Activated CD8-positive, alpha-beta T cell treated with anti-CD3 and anti-CD28 coated beads for 36 hours (primary cell): ENCODE measurements at regions not wholly inside any gene's neighbourhood (a gene's known extent, or its start where the extent isn't known, plus 50 kb on each side); places are given as distances from the start of the nearest gene placed in this dataset.

ENCODE experiments used
- ATAC-seq: fragments of 200-7000 bp; cut with Tn5 transposase; one replicate; pipeline ENCODE4 v1.10.0; 2021; ENCODE audit warnings: mild to moderate bottlenecking, moderate library complexity
- CTCF ChIA-PET: fragments of 350-600 bp; sonication (Branson Sonifier 250); formaldehyde crosslinking; loops from one replicate; lab custom pipeline; 2021; ENCODE audit warnings: antibody characterized with exemption; lab: Charles Lee
- POLR2A ChIA-PET: fragments of 350-600 bp; sonication (Branson Sonifier 250); formaldehyde crosslinking; loops from one replicate; lab custom pipeline; 2021; ENCODE audit warnings: antibody characterized with exemption; lab: Charles Lee
- DNase-seq: peaks from one replicate; pipeline ENCODE4 v3.0.0-alpha.2; 2020
- H3K27ac Mint-ChIP-seq: one replicate; pipeline ENCODE4 v1.8.0; 2021; ENCODE audit warnings: mild to moderate bottlenecking, mixed read lengths
- H3K27me3 Mint-ChIP-seq: one replicate; pipeline ENCODE4 v1.8.0; 2021; ENCODE audit warnings: mixed read lengths
- H3K36me3 Mint-ChIP-seq: one replicate; pipeline ENCODE4 v1.8.0; 2021; ENCODE audit warnings: low read depth, mixed read lengths
- H3K4me1 Mint-ChIP-seq: one replicate; pipeline ENCODE4 v1.8.0; 2021; ENCODE audit warnings: low read depth, mixed read lengths
- H3K4me3 Mint-ChIP-seq: one replicate; pipeline ENCODE4 v1.8.0; 2021; ENCODE audit warnings: mild to moderate bottlenecking, moderate library complexity, mixed read lengths
- H3K9me3 Mint-ChIP-seq: one replicate; pipeline ENCODE4 v1.8.0; 2021; ENCODE audit warnings: mixed read lengths
- intact Hi-C: fragments of 100-400 bp; cut with micrococcal nuclease; formaldehyde crosslinking; loops from one replicate; pipeline ENCODE4 v1.10.0; 2022
- TF ChIP-seq, protein P1 (sequence below): fragments of 200-600 bp; IDR thresholded peaks from one replicate; pipeline ENCODE4 v1.8.0; 2022; ENCODE audit warnings: antibody characterized with exemption, mild to moderate bottlenecking

DNA sequence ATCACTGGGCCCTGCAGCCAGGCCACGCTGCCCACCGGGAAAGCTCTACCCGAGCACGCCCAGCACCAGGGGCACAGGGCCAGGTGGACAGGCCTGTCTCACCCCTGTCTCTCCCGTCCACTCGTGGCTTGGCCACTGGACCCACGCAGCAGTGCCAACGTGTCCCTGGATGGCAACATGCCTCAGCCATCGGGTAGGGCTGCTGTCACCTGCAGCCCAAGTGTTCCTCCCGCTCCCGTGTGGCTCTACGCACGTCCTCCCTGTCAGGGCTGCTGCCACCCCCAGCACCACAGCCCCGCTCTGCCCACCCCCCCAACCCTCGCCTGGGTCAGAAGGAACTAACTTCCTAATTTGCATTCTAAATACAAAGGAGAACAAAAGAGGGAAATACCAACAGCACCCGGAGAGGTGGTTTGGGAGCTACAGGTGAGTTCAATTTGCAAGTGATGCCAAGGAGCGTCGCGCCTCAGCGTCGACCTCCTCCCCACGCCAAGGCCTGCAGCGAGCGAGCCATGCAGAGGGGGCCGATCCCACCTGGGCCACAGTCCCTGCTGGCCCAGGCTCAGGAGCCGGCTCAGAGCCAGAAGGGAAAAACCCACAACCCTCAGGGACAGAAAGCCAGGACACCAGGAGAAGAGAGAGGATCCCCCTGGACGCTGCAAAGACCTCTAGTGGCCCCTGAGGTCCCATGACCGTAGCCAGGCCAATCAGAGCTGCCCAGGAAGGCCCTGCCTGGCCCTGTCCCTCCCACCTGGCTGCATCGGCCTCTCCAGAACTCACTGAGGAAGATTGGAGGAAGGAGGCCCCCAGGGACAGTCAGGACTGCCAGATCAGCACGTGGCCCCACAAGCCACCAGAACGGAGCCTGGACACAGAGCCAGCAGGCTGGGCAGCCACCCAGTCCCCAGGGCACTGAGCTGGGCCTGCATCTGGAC lies 128.4 kb upstream of the SPACA7 start:
- Mint-ChIP-seq H3K36me3 (no peaks in the 10 kb centered on the region), H3K4me3 (no peak overlapping the region), H3K27ac (no peak overlapping the region), H3K4me1 (no peaks in the 10 kb centered on the region), H3K27me3 (no peaks in the 10 kb centered on the region), H3K9me3 (no peaks in the 10 kb centered on the region)
- ATAC-seq (no peak), DNase-seq (no peak)
- TF ChIP-seq, protein P1, sequence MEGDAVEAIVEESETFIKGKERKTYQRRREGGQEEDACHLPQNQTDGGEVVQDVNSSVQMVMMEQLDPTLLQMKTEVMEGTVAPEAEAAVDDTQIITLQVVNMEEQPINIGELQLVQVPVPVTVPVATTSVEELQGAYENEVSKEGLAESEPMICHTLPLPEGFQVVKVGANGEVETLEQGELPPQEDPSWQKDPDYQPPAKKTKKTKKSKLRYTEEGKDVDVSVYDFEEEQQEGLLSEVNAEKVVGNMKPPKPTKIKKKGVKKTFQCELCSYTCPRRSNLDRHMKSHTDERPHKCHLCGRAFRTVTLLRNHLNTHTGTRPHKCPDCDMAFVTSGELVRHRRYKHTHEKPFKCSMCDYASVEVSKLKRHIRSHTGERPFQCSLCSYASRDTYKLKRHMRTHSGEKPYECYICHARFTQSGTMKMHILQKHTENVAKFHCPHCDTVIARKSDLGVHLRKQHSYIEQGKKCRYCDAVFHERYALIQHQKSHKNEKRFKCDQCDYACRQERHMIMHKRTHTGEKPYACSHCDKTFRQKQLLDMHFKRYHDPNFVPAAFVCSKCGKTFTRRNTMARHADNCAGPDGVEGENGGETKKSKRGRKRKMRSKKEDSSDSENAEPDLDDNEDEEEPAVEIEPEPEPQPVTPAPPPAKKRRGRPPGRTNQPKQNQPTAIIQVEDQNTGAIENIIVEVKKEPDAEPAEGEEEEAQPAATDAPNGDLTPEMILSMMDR, result no peak
- POLR2A ChIA-PET, result no interaction called here
- intact Hi-C loops, result no loop called here
- CTCF ChIA-PET, result no interaction called here

DNA sequence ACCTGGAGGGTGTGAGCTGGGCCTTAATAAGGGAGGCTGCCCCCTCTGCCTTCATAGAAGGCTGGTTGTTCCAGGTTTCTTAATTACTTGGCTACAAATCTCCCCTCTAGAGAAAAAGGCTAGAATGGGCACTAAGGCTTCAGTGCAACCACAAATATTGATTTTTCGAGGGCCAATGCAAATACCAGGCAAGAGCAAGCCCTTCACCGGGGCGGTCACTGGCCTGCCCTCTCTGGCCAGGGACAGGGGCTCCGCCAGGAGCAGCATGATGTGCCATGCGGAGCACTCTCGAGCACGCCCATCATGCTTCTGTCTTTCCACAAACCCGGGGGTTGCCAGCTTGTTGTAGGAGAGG lies 127.8 kb upstream of the SPACA7 start:
- CTCF ChIA-PET, result no interaction called here
- no peaks in the 10 kb centered on the region for H3K36me3 Mint-ChIP-seq
- H3K9me3 Mint-ChIP-seq, result no peaks in the 10 kb centered on the region
- no peaks in the 10 kb centered on the region for H3K27me3 Mint-ChIP-seq
- ATAC-seq, result no peak
- H3K4me1 Mint-ChIP-seq, result no peaks in the 10 kb centered on the region
- POLR2A ChIA-PET, result no interaction called here
- no peak overlapping the region for H3K27ac Mint-ChIP-seq
- DNase-seq, result no peak
- intact Hi-C loops, result no loop called here
- TF ChIP-seq, protein P1, result no peak
- no peak overlapping the region for H3K4me3 Mint-ChIP-seq

DNA sequence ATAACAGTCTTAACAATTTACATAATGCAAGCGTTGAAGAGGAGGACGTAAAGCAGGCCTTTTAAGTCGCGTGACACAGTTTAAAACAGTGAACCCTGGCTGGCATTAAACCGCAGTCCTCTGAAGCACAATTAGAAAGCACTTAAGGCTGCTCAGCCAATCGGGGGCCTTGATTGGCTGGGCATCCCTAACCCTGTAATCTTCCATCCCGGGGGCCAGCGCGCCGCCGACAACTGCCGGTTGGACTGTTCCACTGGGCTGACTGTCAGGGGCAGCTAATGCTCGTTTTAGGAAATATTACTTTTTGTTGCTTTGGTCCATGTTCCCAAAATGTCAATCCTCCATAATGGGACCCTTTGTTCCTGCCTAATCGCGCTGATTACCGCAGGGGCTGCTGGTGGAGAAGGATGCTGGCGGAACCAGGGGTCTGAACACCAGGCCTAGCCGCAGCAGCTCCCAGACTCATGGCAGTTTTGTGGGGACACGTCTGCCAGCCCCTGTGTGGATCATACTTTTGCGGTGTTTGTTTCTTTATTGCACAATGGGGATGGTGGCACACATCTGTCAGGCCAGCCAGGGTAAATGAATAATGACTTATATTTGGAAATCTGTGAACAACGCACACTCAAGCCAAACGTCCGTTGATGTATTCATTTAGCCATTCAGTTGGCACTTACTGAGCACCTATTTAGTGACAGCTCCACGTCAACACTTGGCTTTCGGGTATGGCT lies 127.1 kb upstream of the SPACA7 start:
- Mint-ChIP-seq H3K27me3 (no peaks in the 10 kb centered on the region), H3K9me3 (no peaks in the 10 kb centered on the region), H3K4me3 (no peak overlapping the region), H3K4me1 (no peaks in the 10 kb centered on the region), H3K27ac (no peak overlapping the region), H3K36me3 (no peaks in the 10 kb centered on the region)
- ChIA-PET POLR2A (no interaction called here), CTCF (no interaction called here)
- intact Hi-C loops, result no loop called here
- TF ChIP-seq, protein P1, result no peak
- DNase-seq, result no peak
- no peak for ATAC-seq

DNA sequence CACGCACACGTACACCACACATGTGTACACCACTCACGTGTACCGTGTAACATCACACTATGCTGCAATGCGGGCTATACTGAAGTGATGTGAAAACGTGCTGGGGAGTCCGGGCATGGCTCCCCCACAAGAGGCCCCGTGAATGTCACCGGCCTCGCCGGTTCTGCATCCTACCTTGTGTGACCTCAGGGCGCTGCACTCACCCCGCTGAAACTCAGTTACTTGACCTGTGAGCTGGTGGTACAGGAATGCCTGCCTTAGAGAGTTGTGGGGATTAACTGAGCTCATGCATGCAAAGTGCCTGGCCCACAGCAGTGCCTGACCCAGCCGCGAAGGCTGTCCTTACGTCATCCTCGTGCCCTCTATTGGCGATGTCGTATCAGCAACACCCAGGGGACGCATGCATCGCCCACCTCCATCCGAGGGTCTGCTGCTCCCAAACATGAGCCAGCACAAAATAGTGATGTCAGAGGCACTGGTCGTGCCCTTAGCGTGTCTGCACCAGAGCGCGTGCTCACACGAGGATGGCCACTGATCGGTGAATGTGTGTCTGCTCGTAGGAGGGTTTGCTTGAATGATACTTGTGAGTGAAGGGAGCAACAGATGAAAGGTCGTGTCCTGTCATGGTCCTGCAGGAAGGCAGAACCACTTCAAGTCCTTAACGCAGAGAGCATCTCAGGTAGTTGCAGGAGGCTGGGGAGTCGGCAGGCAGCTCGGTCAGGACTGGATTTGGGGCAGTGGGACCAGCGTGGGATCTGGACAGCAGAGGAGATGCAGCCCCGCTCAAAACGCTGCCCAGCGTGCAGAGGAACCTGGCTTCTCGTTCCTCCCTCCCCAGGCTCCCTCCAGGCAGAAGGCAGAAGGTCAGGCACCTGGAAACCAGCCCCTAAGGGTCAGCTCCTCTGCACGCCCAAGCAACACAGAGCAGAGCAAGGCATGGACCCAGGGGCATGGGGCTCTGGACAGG lies 126.2 kb upstream of the SPACA7 start:
- no peak overlapping the region for H3K27ac Mint-ChIP-seq
- H3K4me3 Mint-ChIP-seq, result no peak overlapping the region
- H3K36me3 Mint-ChIP-seq, result no peaks in the 10 kb centered on the region
- no peaks in the 10 kb centered on the region for H3K4me1 Mint-ChIP-seq
- ChIA-PET CTCF (no interaction called here), POLR2A (no interaction called here)
- ATAC-seq (no peak), DNase-seq (no peak)
- intact Hi-C loops, result no loop called here
- H3K9me3 Mint-ChIP-seq, result no peaks in the 10 kb centered on the region
- TF ChIP-seq, protein P1, result no peak
- H3K27me3 Mint-ChIP-seq, result peaks cover under 1% of the 10 kb centered on the region
